ENCODE measurements at regions not wholly inside any gene's neighbourhood (a gene's known extent, or its start where the extent isn't known, plus 50 kb on each side); places are given as distances from the start of the nearest gene placed in this dataset.

- no peak for TF ChIP-seq CTCF (IDR thresholded peaks at IDR 0.05)
- no peak for TF ChIP-seq POLR2A (IDR thresholded peaks at IDR 0.05)
These were observed 129.9 kb upstream of the MOCS2 start for GRCh38 chr5:53239301-53239990.

Measured in right lobe of liver (tissue), 4 donors.